ENCODE measurements at regions not wholly inside any gene's neighbourhood (a gene's known extent, or its start where the extent isn't known, plus 50 kb on each side); places are given as distances from the start of the nearest gene placed in this dataset.

GRCh38 chr4:100891808-100892207 lies 374.0 kb upstream of the EMCN start:
- TF ChIP-seq YY1 (IDR thresholded peaks at IDR 0.05; ENCODE audit: insufficient read depth, insufficient read length) (no peak), SUZ12 (IDR thresholded peaks at IDR 0.05; ENCODE audit: extremely low read depth, insufficient read depth, insufficient read length) (no peak)

Measured in NT2/D1 (cell line).